ENCODE measurements at regions not wholly inside any gene's neighbourhood (a gene's known extent, or its start where the extent isn't known, plus 50 kb on each side); places are given as distances from the start of the nearest gene placed in this dataset.

DNA sequence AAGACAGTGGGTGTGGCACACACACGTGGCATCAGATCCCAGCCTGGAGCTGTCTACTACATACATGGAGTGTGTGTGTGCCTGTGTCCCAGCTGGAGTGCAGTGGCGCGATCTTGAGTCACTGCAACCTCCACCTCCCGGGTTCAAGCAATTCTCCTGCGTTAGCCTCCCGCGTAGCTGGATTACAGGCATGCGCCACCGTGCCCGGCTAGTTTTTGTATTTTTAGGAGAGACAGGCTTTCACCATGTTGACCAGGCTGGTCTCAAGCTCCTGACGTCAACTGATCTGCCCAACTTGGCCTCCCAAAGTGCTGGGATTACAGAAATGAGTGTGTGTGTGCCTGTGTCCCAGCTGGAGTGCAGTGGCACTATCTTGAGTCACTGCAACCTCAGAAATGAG, 108.8 kb downstream of the IL12A start:
- no peak overlapping the region for H3K4me2 ChIP-seq (ENCODE audit: low read depth, low read length)
- H3K9me3 ChIP-seq (ENCODE audit: low read length), result no peaks in the 10 kb centered on the region
- no peak overlapping the region for H3K9ac ChIP-seq (ENCODE audit: insufficient read depth, low read depth, low read length)
- peaks cover 28% of the 10 kb centered on the region for H3K4me1 ChIP-seq (ENCODE audit: insufficient read depth, low read length)
- no peak for DNase-seq (ENCODE audit: low spot score)
- WGBS (ENCODE audit: low lambda C conversion rate), result 83% methylated on average over 11 of the region's 11 CpGs
- H4K20me1 ChIP-seq (ENCODE audit: insufficient read depth, low read length), result no peaks in the 10 kb centered on the region
- no peak for FAIRE-seq
- ATAC-seq, result no peak
- ChIA-PET POLR2A (interaction anchor here (1.6 kb wide), 1 partner anchor 9 kb away, joined by 5 read pairs; no protein-coding TSS in a partner anchor), CTCF (ENCODE audit: low intra/inter-chr PET ratio, low total read pairs) (no interaction called here)
- in situ Hi-C loops (cut with HindIII; ENCODE audit: extremely low pct_ligation_motif_present, low pct_unique_long_range_greater_than_20kb) (no loop called here), intact Hi-C loops (cut with micrococcal nuclease; ENCODE audit: unreplicated experiment) (no loop called here)
- no peaks in the 10 kb centered on the region for H3K36me3 ChIP-seq (replicated peaks in 1 of 2; ENCODE audit: control insufficient read depth in 1 of 2, insufficient read depth in 2 of 2, low read length in 2 of 2)
- TF ChIP-seq, protein P1, sequence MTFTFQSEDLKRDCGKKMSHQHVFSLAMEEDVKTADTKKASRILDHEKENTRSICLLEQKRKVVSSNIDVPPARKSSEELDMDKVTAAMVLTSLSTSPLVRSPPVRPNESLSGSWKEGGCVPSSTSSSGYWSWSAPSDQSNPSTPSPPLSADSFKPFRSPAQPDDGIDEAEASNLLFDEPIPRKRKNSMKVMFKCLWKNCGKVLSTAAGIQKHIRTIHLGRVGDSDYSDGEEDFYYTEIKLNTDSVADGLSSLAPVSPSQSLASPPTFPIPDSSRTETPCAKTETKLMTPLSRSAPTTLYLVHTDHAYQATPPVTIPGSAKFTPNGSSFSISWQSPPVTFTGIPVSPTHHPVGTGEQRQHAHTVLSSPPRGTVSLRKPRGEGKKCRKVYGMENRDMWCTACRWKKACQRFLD (CRISPR knock-in tag; IDR thresholded peaks at IDR 0.05; ENCODE audit: borderline replicate concordance), result no peak
- TF ChIP-seq, protein P2, sequence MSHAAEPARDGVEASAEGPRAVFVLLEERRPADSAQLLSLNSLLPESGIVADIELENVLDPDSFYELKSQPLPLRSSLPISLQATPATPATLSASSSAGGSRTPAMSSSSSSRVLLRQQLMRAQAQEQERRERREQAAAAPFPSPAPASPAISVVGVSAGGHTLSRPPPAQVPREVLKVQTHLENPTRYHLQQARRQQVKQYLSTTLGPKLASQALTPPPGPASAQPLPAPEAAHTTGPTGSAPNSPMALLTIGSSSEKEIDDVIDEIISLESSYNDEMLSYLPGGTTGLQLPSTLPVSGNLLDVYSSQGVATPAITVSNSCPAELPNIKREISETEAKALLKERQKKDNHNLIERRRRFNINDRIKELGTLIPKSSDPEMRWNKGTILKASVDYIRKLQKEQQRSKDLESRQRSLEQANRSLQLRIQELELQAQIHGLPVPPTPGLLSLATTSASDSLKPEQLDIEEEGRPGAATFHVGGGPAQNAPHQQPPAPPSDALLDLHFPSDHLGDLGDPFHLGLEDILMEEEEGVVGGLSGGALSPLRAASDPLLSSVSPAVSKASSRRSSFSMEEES (CRISPR knock-in tag; IDR thresholded peaks at IDR 0.05), result no peak
- TF ChIP-seq KDM5B (CRISPR knock-in tag; IDR thresholded peaks at IDR 0.05; ENCODE audit: borderline replicate concordance), result no peak
- no peak for TF ChIP-seq ZFY (CRISPR knock-in tag; IDR thresholded peaks at IDR 0.05)
- TF ChIP-seq, protein P3, sequence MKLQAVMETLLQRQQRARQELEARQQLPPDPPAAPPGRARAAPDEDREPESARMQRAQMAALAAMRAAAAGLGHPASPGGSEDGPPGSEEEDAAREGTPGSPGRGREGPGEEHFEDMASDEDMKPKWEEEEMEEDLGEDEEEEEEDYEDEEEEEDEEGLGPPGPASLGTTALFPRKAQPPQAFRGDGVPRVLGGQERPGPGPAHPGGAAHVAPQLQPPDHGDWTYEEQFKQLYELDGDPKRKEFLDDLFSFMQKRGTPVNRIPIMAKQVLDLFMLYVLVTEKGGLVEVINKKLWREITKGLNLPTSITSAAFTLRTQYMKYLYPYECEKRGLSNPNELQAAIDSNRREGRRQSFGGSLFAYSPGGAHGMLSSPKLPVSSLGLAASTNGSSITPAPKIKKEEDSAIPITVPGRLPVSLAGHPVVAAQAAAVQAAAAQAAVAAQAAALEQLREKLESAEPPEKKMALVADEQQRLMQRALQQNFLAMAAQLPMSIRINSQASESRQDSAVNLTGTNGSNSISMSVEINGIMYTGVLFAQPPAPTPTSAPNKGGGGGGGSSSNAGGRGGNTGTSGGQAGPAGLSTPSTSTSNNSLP (IDR thresholded peaks at IDR 0.05; ENCODE audit: low read depth, low read length), result no peak
- no peak for TF ChIP-seq YEATS4 (CRISPR knock-in tag; IDR thresholded peaks at IDR 0.05; ENCODE audit: borderline replicate concordance)
- TF ChIP-seq, protein P4, sequence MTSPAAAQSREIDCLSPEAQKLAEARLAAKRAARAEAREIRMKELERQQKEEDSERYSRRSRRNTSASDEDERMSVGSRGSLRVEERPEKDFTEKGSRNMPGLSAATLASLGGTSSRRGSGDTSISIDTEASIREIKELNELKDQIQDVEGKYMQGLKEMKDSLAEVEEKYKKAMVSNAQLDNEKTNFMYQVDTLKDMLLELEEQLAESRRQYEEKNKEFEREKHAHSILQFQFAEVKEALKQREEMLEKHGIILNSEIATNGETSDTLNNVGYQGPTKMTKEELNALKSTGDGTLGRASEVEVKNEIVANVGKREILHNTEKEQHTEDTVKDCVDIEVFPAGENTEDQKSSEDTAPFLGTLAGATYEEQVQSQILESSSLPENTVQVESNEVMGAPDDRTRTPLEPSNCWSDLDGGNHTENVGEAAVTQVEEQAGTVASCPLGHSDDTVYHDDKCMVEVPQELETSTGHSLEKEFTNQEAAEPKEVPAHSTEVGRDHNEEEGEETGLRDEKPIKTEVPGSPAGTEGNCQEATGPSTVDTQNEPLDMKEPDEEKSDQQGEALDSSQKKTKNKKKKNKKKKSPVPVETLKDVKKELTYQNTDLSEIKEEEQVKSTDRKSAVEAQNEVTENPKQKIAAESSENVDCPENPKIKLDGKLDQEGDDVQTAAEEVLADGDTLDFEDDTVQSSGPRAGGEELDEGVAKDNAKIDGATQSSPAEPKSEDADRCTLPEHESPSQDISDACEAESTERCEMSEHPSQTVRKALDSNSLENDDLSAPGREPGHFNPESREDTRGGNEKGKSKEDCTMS (CRISPR knock-in tag; conservative IDR thresholded peaks at IDR 0.05), result no peak
- no peak for TF ChIP-seq JDP2 (CRISPR knock-in tag; IDR thresholded peaks at IDR 0.05; ENCODE audit: borderline replicate concordance)
- no peak for TF ChIP-seq ZSCAN20 (CRISPR knock-in tag; IDR thresholded peaks at IDR 0.05; ENCODE audit: borderline replicate concordance)
- H3K4me3 ChIP-seq (replicated peaks in 1 of 3; ENCODE audit: insufficient read depth in 1 of 3, low read depth in 2 of 3, low read length in 3 of 3), result no peak overlapping the region
- no TSS peak for BruUV-seq (replicated peaks)
- no peaks in the 10 kb centered on the region for H3K79me2 ChIP-seq (ENCODE audit: insufficient read depth, low read length)
- H2AFZ ChIP-seq (ENCODE audit: low read length), result no peak overlapping the region
- H3K27ac ChIP-seq (ENCODE audit: extremely low read length, insufficient read depth, low read length), result no peak overlapping the region
- peaks cover 0 to 3% of the 10 kb centered on the region in 2 experiments; a peak in 1 of 5 replicates for H3K27me3 ChIP-seq (ENCODE audit: control insufficient read depth in 1 of 2, insufficient read depth in 2 of 2, low read length in 2 of 2)
